Suppressor macrophage treated with lipopolysaccharide for 1 hour (primary cell): ENCODE measurements at regions not wholly inside any gene's neighbourhood (a gene's known extent, or its start where the extent isn't known, plus 50 kb on each side); places are given as distances from the start of the nearest gene placed in this dataset.

ENCODE experiments used
- DNase-seq, 3 donors: peaks; one replicate each; pipeline ENCODE4 v3.0.0-alpha.2; 2020 to 2022

- no peak for DNase-seq
Measured at GRCh38 chr15:31782016-31782783, 248.1 kb upstream of the CHRNA7 start.

GRCh38 chr15:31782951-31783350 is 247.4 kb upstream of the CHRNA7 start:
- no peak for DNase-seq

- DNase-seq: no peak
Measured at GRCh38 chr15:31786360-31786759, 244.0 kb upstream of the CHRNA7 start.

- no peak for DNase-seq
Measured at GRCh38 chr15:31788104-31788503, 242.2 kb upstream of the CHRNA7 start.

GRCh38 chr15:31792611-31793199 is 237.6 kb upstream of the CHRNA7 start:
- DNase-seq: no peak

- DNase-seq: no peak
Measured at GRCh38 chr15:31799319-31799714, 231.0 kb upstream of the CHRNA7 start.

GRCh38 chr15:31799715-31800321 is 230.5 kb upstream of the CHRNA7 start:
- no peak for DNase-seq

GRCh38 chr15:31801152-31801551 is 229.2 kb upstream of the CHRNA7 start:
- no peak for DNase-seq

GRCh38 chr15:31802761-31803160 is 227.6 kb upstream of the CHRNA7 start:
- no peak for DNase-seq

- DNase-seq: no peak
Measured at GRCh38 chr15:31803388-31803884, 226.9 kb upstream of the CHRNA7 start.

GRCh38 chr15:31805090-31805662 is 225.1 kb upstream of the CHRNA7 start:
- DNase-seq: no peak

GRCh38 chr15:31806106-31806505 is 224.2 kb upstream of the CHRNA7 start:
- no peak for DNase-seq

- no peak for DNase-seq
Measured at GRCh38 chr15:31811641-31812040, 218.7 kb upstream of the CHRNA7 start.

GRCh38 chr15:31814082-31814481 is 216.2 kb upstream of the CHRNA7 start:
- DNase-seq: no peak

- DNase-seq: no peak
Measured at GRCh38 chr15:31815411-31816155, 214.7 kb upstream of the CHRNA7 start.

- DNase-seq: no peak
Measured at GRCh38 chr15:31822463-31822862, 207.9 kb upstream of the CHRNA7 start.

GRCh38 chr15:31824024-31824423 is 206.3 kb upstream of the CHRNA7 start:
- no peak for DNase-seq

- no peak for DNase-seq
Measured at GRCh38 chr15:31828594-31828993, 201.7 kb upstream of the CHRNA7 start.

- DNase-seq: no peak
Measured at GRCh38 chr15:31830591-31830990, 199.7 kb upstream of the CHRNA7 start.

GRCh38 chr15:31831596-31831995 is 198.7 kb upstream of the CHRNA7 start:
- no peak for DNase-seq

- no peak for DNase-seq
Measured at GRCh38 chr15:31834654-31835053, 195.7 kb upstream of the CHRNA7 start.

- DNase-seq: no peak
Measured at GRCh38 chr15:31839388-31839787, 190.9 kb upstream of the CHRNA7 start.
